ENCODE measurements at regions not wholly inside any gene's neighbourhood (a gene's known extent, or its start where the extent isn't known, plus 50 kb on each side); places are given as distances from the start of the nearest gene placed in this dataset.

DNA sequence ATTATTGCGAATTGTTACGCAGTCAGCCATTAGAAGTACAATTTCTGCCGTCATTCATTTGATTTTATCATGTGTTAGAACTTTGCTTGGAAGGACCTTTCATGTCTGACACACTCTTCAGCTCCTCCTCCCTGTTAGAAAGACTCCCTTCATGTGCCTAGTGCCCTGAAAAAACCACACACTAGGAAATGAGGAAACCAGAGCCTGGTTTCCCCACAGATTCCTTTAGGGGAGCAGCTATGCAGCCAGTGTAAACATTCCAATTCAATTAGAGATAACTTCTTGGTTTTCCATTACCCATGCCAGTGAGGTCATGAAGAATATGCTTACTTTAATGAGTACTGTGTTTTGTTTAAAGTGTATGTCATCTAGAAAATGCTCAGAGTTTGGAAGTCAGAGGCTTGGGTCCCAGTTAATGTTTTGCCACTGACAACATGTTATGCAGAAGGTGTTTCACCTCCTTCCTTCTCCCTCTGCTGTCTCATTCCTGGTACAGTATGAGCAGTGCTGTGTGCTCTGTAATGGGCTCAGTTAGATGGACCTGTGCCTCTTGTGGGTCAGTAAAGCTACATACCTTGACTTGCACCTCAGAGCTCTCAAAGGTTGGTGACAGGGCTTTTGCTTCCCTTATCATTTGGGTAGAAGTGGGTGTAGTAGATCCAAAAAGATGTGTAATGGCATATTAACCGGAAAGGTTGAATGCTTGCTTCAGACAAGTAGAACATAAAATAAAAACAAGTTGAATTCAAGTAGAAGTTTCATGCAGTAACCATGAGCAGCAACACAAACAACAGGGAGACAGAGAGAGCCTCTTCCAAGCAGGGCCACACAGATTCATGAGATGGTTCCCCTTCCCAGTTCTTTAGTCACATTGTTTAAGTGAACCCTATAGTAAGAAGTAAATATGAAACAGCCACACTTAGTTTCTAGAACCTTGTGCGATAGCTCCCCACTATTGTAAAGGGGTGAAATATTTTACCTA lies 52.6 kb upstream of the TNFAIP8 start (continued):
- no peak for TF ChIP-seq SRF (IDR thresholded peaks at IDR 0.05; ENCODE audit: low read depth, low read length)
- no peak for TF ChIP-seq SP1 (IDR thresholded peaks at IDR 0.05; ENCODE audit: low read depth, low read length)
